ENCODE measurements at regions not wholly inside any gene's neighbourhood (a gene's known extent, or its start where the extent isn't known, plus 50 kb on each side); places are given as distances from the start of the nearest gene placed in this dataset.
"Not testable (repeated sequence)": the region's sequence is repeated elsewhere in the genome, so short reads cannot be mapped to it uniquely, and the experiment has no call there.

DNA sequence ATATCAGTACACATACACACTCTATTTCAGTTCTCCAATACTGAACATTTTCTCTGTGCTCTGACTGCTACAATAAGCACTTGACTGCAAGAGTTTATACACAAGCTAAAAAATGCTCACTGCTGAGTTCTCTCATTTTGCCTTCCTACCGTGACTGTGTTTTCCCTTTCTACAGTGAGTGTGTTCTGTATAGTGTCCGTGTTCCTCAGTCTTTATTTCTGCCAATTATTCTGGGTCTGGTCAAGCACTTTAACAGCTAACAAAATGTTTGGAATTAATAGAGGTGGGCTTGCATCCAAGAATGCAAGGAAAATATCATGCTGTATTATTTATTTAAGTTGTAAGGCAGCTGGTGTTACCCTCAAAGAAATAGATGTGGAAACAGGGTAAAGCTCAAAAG is 217.0 kb upstream of the NREP start:
- DNase-seq, result no peak

GRCh38 chr5:111972548-111972947 is 215.6 kb upstream of the NREP start:
- DNase-seq, result no peak

DNA sequence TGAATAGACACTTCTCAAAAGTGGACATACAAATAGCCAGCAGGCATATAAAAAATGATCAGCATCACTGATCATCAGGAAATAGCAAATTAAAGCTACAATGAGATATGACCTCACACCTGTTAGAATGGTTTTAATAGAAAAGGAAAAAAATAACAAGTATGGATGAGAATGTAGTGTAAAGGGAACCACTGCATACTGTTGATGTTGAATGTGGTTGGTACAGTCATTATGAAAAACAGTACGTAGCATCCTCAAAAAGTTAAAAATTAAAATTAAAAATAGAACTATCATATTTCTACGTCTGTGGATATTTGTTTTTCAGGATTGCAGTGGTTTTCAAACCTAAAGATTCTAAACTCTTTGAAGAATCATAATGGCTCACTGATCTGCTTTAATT is 215.1 kb upstream of the NREP start:
- DNase-seq, result no peak

DNA sequence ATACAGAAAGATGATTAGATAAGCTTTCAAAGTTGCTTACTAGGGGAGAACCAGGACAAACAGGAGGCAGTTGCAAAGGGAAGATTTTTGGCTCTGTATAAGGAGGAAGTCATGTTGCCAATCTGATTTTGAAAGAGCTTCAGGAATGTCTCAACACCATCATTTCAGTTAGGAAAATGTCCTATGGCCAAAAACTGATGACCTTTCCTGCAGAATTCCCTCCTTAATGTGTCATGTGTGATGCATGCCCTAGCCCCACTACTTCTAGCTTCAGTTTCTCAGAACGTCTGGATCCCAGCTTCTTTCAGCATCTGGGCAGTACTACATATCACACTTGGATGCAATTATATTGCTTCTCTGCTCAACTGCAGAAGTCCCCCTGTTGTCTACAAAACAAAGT is 211.5 kb upstream of the NREP start:
- DNase-seq, result no peak

GRCh38 chr5:111967463-111967862 is 210.5 kb upstream of the NREP start:
- no peak for DNase-seq

GRCh38 chr5:111966290-111966689 is 209.3 kb upstream of the NREP start:
- no peak for DNase-seq

DNA sequence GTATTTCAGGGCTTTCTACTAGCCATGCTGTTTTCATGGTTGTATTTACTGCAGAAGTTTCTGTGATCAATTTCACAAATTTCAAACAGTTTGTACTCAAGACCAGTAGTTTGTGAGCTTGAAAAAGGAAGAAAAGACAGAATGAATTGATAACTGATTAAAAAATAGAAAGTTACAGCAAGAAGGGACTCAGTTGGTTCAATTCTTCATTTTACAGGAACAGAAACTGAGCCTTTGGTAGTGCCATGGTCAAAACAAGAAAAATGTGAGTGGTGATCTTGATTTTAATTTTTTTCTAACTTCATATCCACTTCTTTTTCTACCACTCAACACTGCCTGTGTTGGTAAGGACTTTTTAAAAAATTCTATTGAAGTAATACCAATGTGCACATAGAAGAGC is 206.6 kb upstream of the NREP start:
- no peak for DNase-seq

DNA sequence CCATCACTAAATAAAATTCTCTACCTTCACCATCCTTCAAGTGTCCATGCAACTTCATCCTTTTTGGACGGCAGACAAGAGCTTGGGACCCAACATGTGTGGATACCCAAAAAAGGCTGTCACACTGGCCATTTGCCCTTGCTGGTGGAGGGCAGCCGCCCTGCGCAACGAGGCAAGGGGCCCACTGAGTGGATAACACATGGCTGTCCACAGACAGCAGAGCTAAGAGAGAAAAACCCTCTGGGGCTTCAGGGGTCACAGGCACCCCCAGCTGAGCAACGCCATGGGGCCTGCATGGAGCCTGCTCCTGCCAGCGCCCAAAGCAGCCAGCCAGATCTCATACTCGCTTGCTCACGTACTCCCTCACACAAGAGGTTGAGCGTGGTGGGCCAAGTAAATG is 205.9 kb upstream of the NREP start:
- DNase-seq, result no peak

- DNase-seq, result no peak
Observed at GRCh38 chr5:111961862-111962261, 204.9 kb upstream of the NREP start.

DNA sequence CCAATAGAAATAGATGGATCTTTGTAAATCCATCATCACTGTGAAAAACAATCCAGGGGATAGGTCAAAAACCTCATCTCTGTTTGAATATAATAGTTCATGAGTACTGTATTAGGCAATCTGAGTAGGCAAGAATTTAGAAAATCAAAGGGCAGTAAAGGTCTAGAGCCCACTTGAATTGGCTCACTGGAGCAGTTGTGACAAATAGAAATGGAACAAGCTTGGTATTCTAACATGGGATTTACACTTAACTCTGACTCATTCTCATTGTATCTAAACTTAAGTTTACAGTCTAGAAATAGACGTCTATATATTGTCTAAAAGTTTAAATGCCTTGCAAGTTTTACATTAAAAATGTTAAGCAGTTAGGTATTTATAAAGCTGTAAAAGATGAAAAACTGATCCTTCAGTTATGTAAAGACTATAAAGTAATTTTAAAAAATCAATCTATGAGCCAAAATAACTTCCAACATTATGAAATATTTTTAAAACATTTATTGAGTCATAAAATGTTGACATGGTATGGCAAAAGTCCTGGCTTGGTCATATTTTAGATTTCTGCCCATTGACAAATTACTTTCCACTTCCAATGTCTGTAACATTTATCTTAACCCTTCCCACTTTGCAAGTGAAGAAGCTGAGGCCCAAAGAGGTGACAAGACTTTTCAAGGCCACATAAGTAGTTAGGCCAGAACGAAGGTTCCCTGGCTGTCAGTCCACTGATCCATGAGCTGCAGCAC is 203.7 kb upstream of the NREP start:
- no peak for DNase-seq

GRCh38 chr5:111958851-111959250 is 201.9 kb upstream of the NREP start:
- DNase-seq, result no peak

DNA sequence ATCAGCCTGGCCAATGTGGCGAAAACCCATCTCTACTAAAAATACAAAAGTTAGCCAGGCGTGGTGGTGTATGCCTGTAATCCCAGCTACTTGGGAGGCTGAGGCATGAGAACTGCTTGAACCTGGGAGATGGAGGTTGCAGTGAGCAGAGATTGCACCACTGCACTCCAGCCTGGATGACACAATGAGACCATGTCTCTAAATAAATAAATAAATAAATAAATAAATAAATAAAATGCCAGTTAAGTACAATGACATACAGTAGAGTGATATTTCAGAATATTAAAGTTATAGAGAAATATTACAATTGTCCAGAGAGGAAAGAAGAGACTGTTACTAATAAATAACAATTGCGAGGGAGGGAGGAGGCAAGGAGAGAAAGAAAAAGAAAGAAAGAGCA is 199.8 kb upstream of the NREP start:
- DNase-seq, result not testable (repeated sequence)

GRCh38 chr5:111954516-111955395 is 197.8 kb upstream of the NREP start:
- DNase-seq, result no peak

DNA sequence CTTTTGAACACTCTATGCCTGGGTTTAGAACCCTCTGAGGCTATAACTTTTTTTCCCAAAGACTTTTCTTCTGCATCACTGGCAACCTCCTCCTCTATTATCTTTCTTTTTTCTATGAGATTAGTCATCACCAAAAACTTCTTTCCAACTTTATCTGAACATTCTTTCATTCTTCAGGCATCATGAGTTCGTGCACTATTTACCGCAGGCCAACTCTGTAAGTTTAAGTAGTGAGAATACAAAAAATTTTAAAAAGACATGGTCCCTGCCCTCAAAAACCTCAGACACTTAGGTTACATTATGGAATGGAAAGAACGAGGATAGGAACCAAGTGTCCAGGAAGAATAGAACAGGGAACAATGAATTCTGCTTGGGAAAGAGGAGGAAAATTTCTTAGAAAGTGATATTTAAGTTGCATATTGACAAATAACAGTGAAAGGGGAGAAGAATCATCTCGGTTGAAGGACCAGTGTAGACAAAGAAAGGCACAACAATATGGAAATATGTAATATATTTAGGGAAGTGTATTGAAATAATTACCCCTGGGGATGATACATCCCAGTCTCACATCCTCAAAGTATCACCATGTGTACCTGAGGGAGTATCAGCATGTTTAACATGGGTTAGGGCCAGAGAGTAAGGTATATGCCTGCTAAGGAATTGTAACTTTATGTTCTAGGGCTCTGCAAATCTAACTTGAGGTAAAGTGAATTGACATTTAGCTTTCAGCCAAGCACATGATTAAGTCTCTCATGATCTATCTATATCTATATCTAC is 196.5 kb upstream of the NREP start:
- DNase-seq, result no peak

- DNase-seq, result no peak
Observed at GRCh38 chr5:111952555-111952954, 195.6 kb upstream of the NREP start.

GRCh38 chr5:111950660-111951059 is 193.7 kb upstream of the NREP start:
- no peak for DNase-seq

DNA sequence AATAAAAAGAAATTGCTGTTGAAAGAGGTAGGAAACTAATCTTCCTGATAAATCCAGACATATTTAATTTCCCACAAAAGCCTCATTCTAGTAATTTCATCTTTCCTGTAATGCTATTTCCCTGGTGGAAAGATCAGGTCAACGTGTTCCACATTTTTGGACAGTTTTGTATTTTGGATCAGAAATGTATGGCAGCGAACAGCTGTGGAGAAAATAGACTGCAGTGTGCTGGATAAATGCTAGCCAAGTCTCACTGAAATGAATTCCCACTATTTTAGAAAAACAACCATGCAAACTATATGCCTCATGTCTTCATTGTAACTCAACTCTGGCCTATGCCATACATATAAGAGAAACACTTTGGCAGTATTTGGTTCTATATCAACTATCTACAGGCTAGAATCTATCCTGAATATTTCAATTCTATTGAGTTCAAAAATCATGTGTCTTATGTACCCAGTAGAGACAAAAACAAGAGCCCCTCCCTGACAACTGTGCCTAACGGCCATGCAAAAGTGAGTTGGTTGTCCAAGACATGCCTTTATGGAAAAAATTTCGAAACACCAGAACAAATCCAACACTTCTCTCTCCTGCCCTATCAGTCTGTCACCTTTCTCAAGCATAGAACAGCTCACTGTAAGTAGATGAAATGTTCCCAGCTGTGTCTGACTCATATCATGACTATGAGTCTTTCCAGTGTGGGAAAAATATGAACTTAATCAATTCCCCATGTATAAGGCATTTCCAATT is 191.3 kb upstream of the NREP start:
- no peak for DNase-seq

DNA sequence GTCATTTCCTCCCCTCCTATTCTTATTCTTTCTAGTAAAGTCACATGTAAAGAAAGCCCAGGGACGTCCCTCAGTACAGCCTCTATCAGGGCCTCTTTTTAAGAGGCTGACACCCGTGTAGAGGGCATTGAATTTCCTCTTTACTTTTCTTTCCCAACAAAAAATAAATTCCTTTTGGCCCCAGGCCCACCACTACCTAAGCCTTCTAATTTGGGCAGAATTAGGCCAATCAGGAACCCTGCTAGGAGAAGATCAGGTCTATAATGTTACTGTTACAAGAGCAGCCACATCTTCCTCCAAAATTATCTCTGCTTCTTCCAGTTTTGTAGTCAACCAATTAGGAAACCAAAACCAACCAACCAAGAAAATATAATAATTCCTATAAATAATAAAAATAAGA is 189.6 kb upstream of the NREP start:
- no peak for DNase-seq

DNA sequence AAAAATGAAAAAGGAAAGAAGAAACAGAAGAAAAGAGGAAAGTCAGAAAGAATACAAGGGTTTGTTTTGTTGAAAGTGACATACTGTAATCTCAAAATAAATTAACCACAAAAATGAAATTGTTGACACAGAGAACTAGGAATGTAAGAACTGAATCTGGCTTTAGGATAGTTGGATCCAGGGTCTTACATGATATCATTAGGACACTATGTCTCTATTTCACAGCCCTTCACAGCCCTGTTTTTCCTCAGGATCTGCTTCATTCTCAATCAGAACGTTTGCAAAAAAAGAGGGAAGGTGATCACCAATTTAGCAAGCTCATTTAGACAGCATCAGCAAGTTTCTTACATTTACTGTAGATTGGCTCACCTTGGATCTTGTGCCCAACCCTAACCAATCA is 188.5 kb upstream of the NREP start:
- no peak for DNase-seq

DNA sequence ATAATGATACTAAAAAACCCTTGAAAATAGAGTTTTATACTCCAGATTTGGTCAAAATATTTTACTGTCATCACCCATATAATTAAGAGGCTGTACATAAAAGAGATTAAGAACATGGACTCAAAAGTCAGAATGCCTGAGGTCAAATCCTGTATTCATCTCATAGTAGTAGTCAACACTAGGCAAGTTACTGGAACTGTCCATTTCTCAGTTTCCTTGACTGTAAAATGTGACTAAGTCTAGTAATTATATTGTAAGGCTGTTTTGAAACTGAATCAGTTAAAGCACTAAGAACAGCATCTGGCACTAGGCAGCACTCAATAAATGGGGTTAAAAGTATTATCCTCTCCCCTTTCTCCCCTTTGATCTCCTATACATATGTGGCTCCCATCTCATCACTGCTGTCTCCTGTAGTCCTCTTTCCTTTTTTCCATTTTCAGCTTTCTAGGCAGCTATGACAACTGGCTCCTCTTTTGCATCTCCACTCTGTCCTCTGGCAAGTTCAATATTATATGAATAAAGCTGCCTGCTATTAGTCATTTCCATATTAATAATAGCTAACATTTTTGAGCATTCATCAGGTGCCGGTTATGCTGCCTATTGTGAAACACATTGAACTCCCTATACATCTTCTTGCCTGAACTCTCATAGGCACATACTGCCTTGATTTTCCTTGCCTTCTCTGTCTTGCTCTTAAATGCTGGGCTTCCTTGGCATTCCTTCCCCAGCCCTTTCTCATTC is 185.8 kb upstream of the NREP start:
- no peak for DNase-seq

- no peak for DNase-seq
Observed at GRCh38 chr5:111942201-111942600, 185.2 kb upstream of the NREP start.

- no peak for DNase-seq
Observed at GRCh38 chr5:111937094-111937493, 180.1 kb upstream of the NREP start.

All from NCI-H2171 (cell line).